Neural crest cell (in vitro differentiated cells): ENCODE measurements at regions not wholly inside any gene's neighbourhood (a gene's known extent, or its start where the extent isn't known, plus 50 kb on each side); places are given as distances from the start of the nearest gene placed in this dataset.
"Not testable (repeated sequence)": the region's sequence is repeated elsewhere in the genome, so short reads cannot be mapped to it uniquely, and the experiment has no call there.

Experiments
- DNase-seq: peaks from one replicate; pipeline ENCODE4 v3.0.0; 2021; ENCODE audit warnings: low read depth, mixed read lengths, low spot score
- H3K27ac Mint-ChIP-seq: one replicate; pipeline ENCODE4 v1.8.0; 2021; ENCODE audit warnings: mild to moderate bottlenecking, mixed read lengths; ENCODE audit not compliant: unreplicated experiment
- H3K27me3 Mint-ChIP-seq: 2 replicates; pipeline ENCODE4 v1.8.0; 2021; ENCODE audit warnings: low read depth, mild to moderate bottlenecking, mixed read lengths
- H3K36me3 Mint-ChIP-seq: 2 replicates; pipeline ENCODE4 v1.8.0; 2021; ENCODE audit warnings: low read depth, mild to moderate bottlenecking, mixed read lengths
- H3K4me1 Mint-ChIP-seq: 2 replicates; pipeline ENCODE4 v1.8.0; 2021; ENCODE audit warnings: mixed read lengths
- H3K4me3 Mint-ChIP-seq: one replicate; pipeline ENCODE4 v1.8.0; 2021; ENCODE audit warnings: mild to moderate bottlenecking, mixed read lengths
- H3K9me3 Mint-ChIP-seq: 2 replicates; pipeline ENCODE4 v1.8.0; 2021; ENCODE audit warnings: mixed read lengths
- TF ChIP-seq, protein P1 (sequence below): fragments of 200-600 bp; sonication (generic); conservative IDR thresholded peaks from 2 replicates; pipeline ENCODE4 v1.5.0; 2021; ENCODE audit warnings: antibody characterized with exemption, mild to moderate bottlenecking

DNA sequence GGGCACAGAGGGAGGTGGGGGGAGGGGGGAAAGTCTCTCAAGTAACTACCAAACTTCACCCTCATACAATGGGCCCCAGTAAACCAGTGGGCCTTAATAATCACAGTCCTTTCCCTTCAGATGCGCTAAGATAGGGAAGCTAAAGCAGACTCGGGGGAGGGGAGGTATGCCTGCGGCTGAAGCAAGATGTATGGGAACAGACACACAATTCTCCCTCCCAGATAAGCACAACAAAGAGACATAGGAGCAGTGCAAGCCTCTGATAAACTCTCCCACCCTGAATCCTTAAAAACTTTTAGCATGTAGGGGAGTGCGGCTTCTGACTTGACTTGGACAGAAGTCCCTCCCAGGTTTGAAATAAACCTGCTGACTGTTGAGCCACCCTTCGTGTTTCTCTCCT lies 54.7 kb downstream of the PROP1 start:
- not testable (repeated sequence) for H3K27ac Mint-ChIP-seq, H3K4me3 Mint-ChIP-seq, H3K9me3 Mint-ChIP-seq, DNase-seq, H3K4me1 Mint-ChIP-seq, H3K36me3 Mint-ChIP-seq
- peaks cover 12% of the 10 kb centered on the region for H3K27me3 Mint-ChIP-seq

DNA sequence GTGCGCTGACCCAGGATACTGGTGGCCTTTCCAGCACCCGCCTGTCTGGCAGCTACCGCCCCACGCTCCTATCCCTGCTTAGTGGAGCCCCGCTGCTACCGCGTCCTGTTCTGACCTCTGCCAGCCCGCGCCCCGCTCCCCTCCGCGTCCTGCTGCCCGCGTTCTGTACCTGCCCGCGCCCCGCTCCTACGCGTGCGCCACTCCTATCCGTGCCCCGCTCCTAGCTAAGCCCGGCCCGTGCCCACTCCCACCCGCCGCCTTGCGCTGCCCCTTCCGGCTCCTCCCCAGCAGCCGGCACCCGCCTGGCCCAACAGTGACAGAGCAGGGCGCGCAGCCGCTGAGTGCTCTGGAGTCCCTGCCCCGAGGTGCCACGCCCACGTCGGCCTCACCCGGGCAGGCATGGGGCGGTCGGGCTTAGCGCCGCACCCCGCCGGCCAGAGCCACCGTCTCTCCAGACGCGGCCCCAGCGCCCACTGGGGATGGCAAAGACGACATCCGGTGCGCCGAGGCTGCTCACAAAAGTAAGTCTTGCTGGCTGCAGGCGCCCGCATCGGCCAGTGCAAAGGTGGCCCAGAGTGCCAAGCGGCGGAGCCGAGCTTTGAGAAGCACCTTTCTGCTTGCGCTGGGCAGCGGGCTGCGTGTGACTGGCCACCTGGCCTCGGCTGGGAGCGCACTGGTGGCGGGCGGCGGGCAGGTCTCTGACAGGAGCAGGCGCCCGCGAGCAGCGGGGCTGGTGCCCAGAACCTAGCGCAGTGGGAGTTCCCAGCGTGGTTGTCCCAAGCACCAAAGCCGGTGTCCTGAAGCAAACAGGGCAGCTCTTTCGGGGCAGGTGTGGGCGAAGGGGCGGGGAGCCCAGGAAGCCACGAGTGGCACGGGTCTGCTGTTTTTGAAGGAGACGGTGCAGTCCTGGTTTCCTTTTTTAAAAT lies 56.5 kb downstream of the PROP1 start:
- peaks cover 12% of the 10 kb centered on the region for H3K27me3 Mint-ChIP-seq
- H3K4me1 Mint-ChIP-seq, H3K36me3 Mint-ChIP-seq, DNase-seq, H3K9me3 Mint-ChIP-seq, H3K27ac Mint-ChIP-seq: not testable (repeated sequence)
- H3K4me3 Mint-ChIP-seq: peak overlapping the region; percentile 51

DNA sequence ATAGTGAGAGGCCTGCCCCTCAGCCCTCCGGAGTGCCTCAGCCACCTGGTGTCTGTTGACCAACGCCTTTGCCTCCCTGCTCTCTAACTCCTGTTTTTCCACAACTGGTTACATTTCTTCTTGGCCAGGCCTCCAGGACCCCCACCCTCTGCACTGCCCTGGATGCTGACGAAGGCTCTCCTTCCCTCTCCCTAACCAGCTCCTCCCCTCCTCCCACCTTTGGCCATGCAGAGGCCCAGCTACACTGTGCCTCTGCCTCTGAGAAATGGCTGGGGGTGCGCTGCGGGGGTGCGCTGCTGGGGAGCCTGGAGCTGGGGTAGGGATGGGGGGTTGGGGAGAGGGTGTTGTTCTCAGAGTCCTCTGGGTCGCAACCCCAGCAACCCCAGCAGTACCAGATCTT lies 57.3 kb downstream of the PROP1 start:
- not testable (repeated sequence) for DNase-seq, H3K27ac Mint-ChIP-seq, H3K4me3 Mint-ChIP-seq, H3K36me3 Mint-ChIP-seq, H3K9me3 Mint-ChIP-seq, H3K4me1 Mint-ChIP-seq
- peaks cover 12% of the 10 kb centered on the region for H3K27me3 Mint-ChIP-seq

DNA sequence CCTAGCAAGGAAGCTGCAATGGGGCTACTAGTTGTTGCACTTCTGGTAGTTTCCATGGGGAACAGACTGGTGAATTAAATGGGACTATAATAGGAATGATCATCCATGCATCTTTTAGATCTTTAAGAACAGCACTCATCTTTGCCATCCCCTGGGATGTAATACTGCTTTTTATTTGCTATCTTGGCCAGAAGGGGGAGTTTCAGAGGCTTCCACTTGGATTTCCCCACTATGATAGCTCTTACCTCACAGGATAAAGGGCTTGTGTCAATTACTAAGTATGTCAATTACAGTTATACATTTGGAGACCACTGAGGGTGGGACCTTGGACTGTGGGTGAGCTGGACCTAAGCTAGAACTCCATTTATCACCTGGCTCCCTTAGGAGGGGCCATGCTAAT lies 61.8 kb downstream of the PROP1 start:
- not testable (repeated sequence) for H3K27ac Mint-ChIP-seq, DNase-seq, H3K4me1 Mint-ChIP-seq, H3K9me3 Mint-ChIP-seq, H3K27me3 Mint-ChIP-seq, H3K4me3 Mint-ChIP-seq, H3K36me3 Mint-ChIP-seq
- TF ChIP-seq, protein P1, sequence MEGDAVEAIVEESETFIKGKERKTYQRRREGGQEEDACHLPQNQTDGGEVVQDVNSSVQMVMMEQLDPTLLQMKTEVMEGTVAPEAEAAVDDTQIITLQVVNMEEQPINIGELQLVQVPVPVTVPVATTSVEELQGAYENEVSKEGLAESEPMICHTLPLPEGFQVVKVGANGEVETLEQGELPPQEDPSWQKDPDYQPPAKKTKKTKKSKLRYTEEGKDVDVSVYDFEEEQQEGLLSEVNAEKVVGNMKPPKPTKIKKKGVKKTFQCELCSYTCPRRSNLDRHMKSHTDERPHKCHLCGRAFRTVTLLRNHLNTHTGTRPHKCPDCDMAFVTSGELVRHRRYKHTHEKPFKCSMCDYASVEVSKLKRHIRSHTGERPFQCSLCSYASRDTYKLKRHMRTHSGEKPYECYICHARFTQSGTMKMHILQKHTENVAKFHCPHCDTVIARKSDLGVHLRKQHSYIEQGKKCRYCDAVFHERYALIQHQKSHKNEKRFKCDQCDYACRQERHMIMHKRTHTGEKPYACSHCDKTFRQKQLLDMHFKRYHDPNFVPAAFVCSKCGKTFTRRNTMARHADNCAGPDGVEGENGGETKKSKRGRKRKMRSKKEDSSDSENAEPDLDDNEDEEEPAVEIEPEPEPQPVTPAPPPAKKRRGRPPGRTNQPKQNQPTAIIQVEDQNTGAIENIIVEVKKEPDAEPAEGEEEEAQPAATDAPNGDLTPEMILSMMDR: peak; percentile 27

- H3K27me3 Mint-ChIP-seq, DNase-seq, H3K9me3 Mint-ChIP-seq, H3K4me1 Mint-ChIP-seq, H3K4me3 Mint-ChIP-seq, H3K36me3 Mint-ChIP-seq, H3K27ac Mint-ChIP-seq: not testable (repeated sequence)
These were observed 65.6 kb downstream of the PROP1 start for GRCh38 chr5:177930269-177931022.

- not testable (repeated sequence) for H3K27me3 Mint-ChIP-seq, H3K9me3 Mint-ChIP-seq, H3K4me1 Mint-ChIP-seq, H3K27ac Mint-ChIP-seq, DNase-seq, H3K36me3 Mint-ChIP-seq, H3K4me3 Mint-ChIP-seq
These were observed 66.4 kb downstream of the PROP1 start for GRCh38 chr5:177929618-177930017.

- H3K27ac Mint-ChIP-seq, H3K9me3 Mint-ChIP-seq, DNase-seq, H3K4me1 Mint-ChIP-seq, H3K4me3 Mint-ChIP-seq, H3K36me3 Mint-ChIP-seq, H3K27me3 Mint-ChIP-seq: not testable (repeated sequence)
These were observed 68.5 kb downstream of the PROP1 start for GRCh38 chr5:177927500-177927899.

- DNase-seq, H3K9me3 Mint-ChIP-seq, H3K27ac Mint-ChIP-seq, H3K4me3 Mint-ChIP-seq, H3K27me3 Mint-ChIP-seq, H3K4me1 Mint-ChIP-seq, H3K36me3 Mint-ChIP-seq: not testable (repeated sequence)
These were observed 71.5 kb downstream of the PROP1 start for GRCh38 chr5:177924577-177924976.

GRCh38 chr5:177923837-177924236 lies 72.2 kb downstream of the PROP1 start:
- H3K27ac Mint-ChIP-seq, H3K4me3 Mint-ChIP-seq, H3K27me3 Mint-ChIP-seq, H3K4me1 Mint-ChIP-seq, H3K36me3 Mint-ChIP-seq, DNase-seq, H3K9me3 Mint-ChIP-seq: not testable (repeated sequence)

DNA sequence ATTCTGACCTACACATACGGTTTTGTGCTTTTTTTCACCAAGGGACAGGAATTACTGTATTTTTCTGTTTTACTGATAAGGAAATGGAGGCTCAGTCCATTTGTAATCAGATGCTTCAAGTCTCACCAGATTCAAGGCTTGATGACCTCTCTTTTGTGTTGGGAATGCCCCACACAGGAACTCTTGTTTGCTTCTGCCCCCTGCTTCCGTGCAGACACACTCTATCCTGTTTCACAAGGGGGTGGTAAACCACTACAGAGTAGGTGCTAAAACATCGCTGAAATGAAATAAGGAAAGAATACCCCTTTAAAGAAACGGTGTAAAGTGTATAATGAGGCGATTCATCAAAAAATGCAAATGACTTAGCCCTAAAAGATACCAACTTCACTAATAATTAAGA lies 72.9 kb downstream of the PROP1 start:
- not testable (repeated sequence) for DNase-seq, H3K27ac Mint-ChIP-seq, H3K4me3 Mint-ChIP-seq, H3K9me3 Mint-ChIP-seq, H3K27me3 Mint-ChIP-seq, H3K36me3 Mint-ChIP-seq, H3K4me1 Mint-ChIP-seq

GRCh38 chr5:177909261-177909660 lies 86.8 kb downstream of the PROP1 start:
- not testable (repeated sequence) for H3K27ac Mint-ChIP-seq, H3K27me3 Mint-ChIP-seq, H3K4me1 Mint-ChIP-seq, DNase-seq, H3K4me3 Mint-ChIP-seq, H3K9me3 Mint-ChIP-seq, H3K36me3 Mint-ChIP-seq

- not testable (repeated sequence) for H3K4me1 Mint-ChIP-seq, DNase-seq, H3K36me3 Mint-ChIP-seq, H3K27me3 Mint-ChIP-seq, H3K9me3 Mint-ChIP-seq, H3K4me3 Mint-ChIP-seq, H3K27ac Mint-ChIP-seq
These were observed 93.2 kb downstream of the PROP1 start for GRCh38 chr5:177902806-177903205.

GRCh38 chr5:177900066-177900465 lies 96.0 kb downstream of the PROP1 start:
- H3K27ac Mint-ChIP-seq, DNase-seq, H3K27me3 Mint-ChIP-seq, H3K4me3 Mint-ChIP-seq, H3K9me3 Mint-ChIP-seq, H3K4me1 Mint-ChIP-seq, H3K36me3 Mint-ChIP-seq: not testable (repeated sequence)
